Progenitor cell of endocrine pancreas (in vitro differentiated cells): ENCODE measurements at regions not wholly inside any gene's neighbourhood (a gene's known extent, or its start where the extent isn't known, plus 50 kb on each side); places are given as distances from the start of the nearest gene placed in this dataset.

Experiments used
- DNase-seq: peaks from one replicate; pipeline ENCODE4 v3.0.0; 2021; ENCODE audit warnings: low spot score; ENCODE audit not compliant: unreplicated experiment
- H3K27ac Mint-ChIP-seq: 2 replicates; pipeline ENCODE4 v1.8.0; 2021; ENCODE audit warnings: mild to moderate bottlenecking, moderate library complexity, mixed read lengths
- H3K27me3 Mint-ChIP-seq: 2 replicates; pipeline ENCODE4 v1.8.0; 2021; ENCODE audit warnings: mixed read lengths
- H3K36me3 Mint-ChIP-seq: 2 replicates; pipeline ENCODE4 v1.8.0; 2022; ENCODE audit warnings: mixed read lengths; ENCODE audit not compliant: insufficient read depth
- H3K4me1 Mint-ChIP-seq: 2 replicates; pipeline ENCODE4 v1.8.0; 2021; ENCODE audit warnings: low read depth, mixed read lengths
- H3K4me3 Mint-ChIP-seq: 2 replicates; pipeline ENCODE4 v1.8.0; 2021; ENCODE audit warnings: low read depth, mild to moderate bottlenecking, moderate library complexity, mixed read lengths
- H3K9me3 Mint-ChIP-seq: 2 replicates; pipeline ENCODE4 v1.8.0; 2021; ENCODE audit warnings: low read depth, mixed read lengths
- CTCF ChIP-seq: fragments of 200-600 bp; sonication (generic); IDR thresholded peaks from one replicate; pipeline ENCODE4 v1.5.0; 2021; ENCODE audit warnings: antibody characterized with exemption, mild to moderate bottlenecking; ENCODE audit not compliant: unreplicated experiment

- Mint-ChIP-seq H3K4me1 (no peaks in the 10 kb centered on the region), H3K9me3 (peaks cover 3% of the 10 kb centered on the region), H3K27ac (no peak overlapping the region), H3K27me3 (no peaks in the 10 kb centered on the region), H3K4me3 (no peak overlapping the region), H3K36me3 (no peaks in the 10 kb centered on the region)
- TF ChIP-seq CTCF, result no peak
- DNase-seq, result no peak
Observed at GRCh38 chr11:28463826-28464225, 355.6 kb downstream of the METTL15 start.

- Mint-ChIP-seq H3K4me3 (no peak overlapping the region), H3K9me3 (peaks cover 3% of the 10 kb centered on the region), H3K27ac (no peak overlapping the region), H3K27me3 (no peaks in the 10 kb centered on the region), H3K36me3 (no peaks in the 10 kb centered on the region), H3K4me1 (no peaks in the 10 kb centered on the region)
- no peak for TF ChIP-seq CTCF
- no peak for DNase-seq
Observed at GRCh38 chr11:28461846-28462245, 353.7 kb downstream of the METTL15 start.

- no peaks in the 10 kb centered on the region for H3K27me3 Mint-ChIP-seq
- H3K4me3 Mint-ChIP-seq, result no peak overlapping the region
- H3K4me1 Mint-ChIP-seq, result no peaks in the 10 kb centered on the region
- H3K9me3 Mint-ChIP-seq, result peaks cover 3% of the 10 kb centered on the region
- TF ChIP-seq CTCF, result no peak
- DNase-seq, result no peak
- no peak overlapping the region for H3K27ac Mint-ChIP-seq
- no peaks in the 10 kb centered on the region for H3K36me3 Mint-ChIP-seq
Observed at GRCh38 chr11:28461338-28461737, 353.1 kb downstream of the METTL15 start.

- no peaks in the 10 kb centered on the region for H3K36me3 Mint-ChIP-seq
- peaks cover 3% of the 10 kb centered on the region for H3K9me3 Mint-ChIP-seq
- no peak overlapping the region for H3K4me3 Mint-ChIP-seq
Observed at GRCh38 chr11:28460348-28460747, 352.2 kb downstream of the METTL15 start.

GRCh38 chr11:28459912-28460311 lies 351.7 kb downstream of the METTL15 start:
- H3K4me1 Mint-ChIP-seq, result no peaks in the 10 kb centered on the region
- no peak for TF ChIP-seq CTCF
- no peak for DNase-seq
- H3K4me3 Mint-ChIP-seq, result no peak overlapping the region
- H3K27me3 Mint-ChIP-seq, result no peaks in the 10 kb centered on the region
- peaks cover 3% of the 10 kb centered on the region for H3K9me3 Mint-ChIP-seq
- H3K36me3 Mint-ChIP-seq, result no peaks in the 10 kb centered on the region
- H3K27ac Mint-ChIP-seq, result no peak overlapping the region

More at GRCh38 chr11:28460348-28460747, 352.2 kb downstream of the METTL15 start:
- TF ChIP-seq CTCF, result no peak
- H3K27ac Mint-ChIP-seq, result no peak overlapping the region
- DNase-seq, result no peak
- no peaks in the 10 kb centered on the region for H3K4me1 Mint-ChIP-seq
- H3K27me3 Mint-ChIP-seq, result no peaks in the 10 kb centered on the region
